Activated B cell treated with CpG ODN at 0.5 μM for 24 hours (primary cell): ENCODE measurements at regions not wholly inside any gene's neighbourhood (a gene's known extent, or its start where the extent isn't known, plus 50 kb on each side); places are given as distances from the start of the nearest gene placed in this dataset.

Experiments
- ATAC-seq: fragments of 200-7000 bp; cut with Tn5 transposase; one replicate; pipeline ENCODE4 v1.10.0; 2021; ENCODE audit warnings: low read depth, mild to moderate bottlenecking, moderate library complexity
- CTCF ChIA-PET: fragments of 350-600 bp; sonication (Branson Sonifier 250); formaldehyde crosslinking; loops from one replicate; lab custom pipeline; 2021; ENCODE audit warnings: antibody characterized with exemption; lab: Charles Lee
- POLR2A ChIA-PET: fragments of 350-600 bp; sonication (Branson Sonifier 250); formaldehyde crosslinking; loops from one replicate; lab custom pipeline; 2021; ENCODE audit warnings: antibody characterized with exemption; lab: Charles Lee
- DNase-seq: peaks from one replicate; pipeline ENCODE4 v3.0.0; 2022
- H3K27ac Mint-ChIP-seq: one replicate; pipeline ENCODE4 v1.8.0; 2020; ENCODE audit warnings: mixed read lengths
- H3K27me3 Mint-ChIP-seq: one replicate; pipeline ENCODE4 v1.8.0; 2021; ENCODE audit warnings: mixed read lengths
- H3K36me3 Mint-ChIP-seq: one replicate; pipeline ENCODE4 v1.8.0; 2021; ENCODE audit warnings: low read depth, mixed read lengths
- H3K4me1 Mint-ChIP-seq: one replicate; pipeline ENCODE4 v1.8.0; 2021; ENCODE audit warnings: mixed read lengths
- H3K4me3 Mint-ChIP-seq: one replicate; pipeline ENCODE4 v1.8.0; 2020; ENCODE audit warnings: mild to moderate bottlenecking, mixed read lengths
- H3K9me3 Mint-ChIP-seq: one replicate; pipeline ENCODE4 v1.8.0; 2020; ENCODE audit warnings: mixed read lengths
- CTCF ChIP-seq: fragments of 200-600 bp; IDR thresholded peaks from one replicate; pipeline ENCODE4 v1.8.0; 2022; ENCODE audit warnings: antibody characterized with exemption, mild to moderate bottlenecking
- intact Hi-C: fragments of 100-400 bp; cut with micrococcal nuclease; formaldehyde crosslinking; loops from one replicate; pipeline ENCODE4 v1.15.1; 2024

GRCh38 chr11:105206633-105207032, 67.1 kb upstream of the CARD18 start:
- H3K4me3 Mint-ChIP-seq = no peak overlapping the region

GRCh38 chr11:105204636-105205035, 65.1 kb upstream of the CARD18 start:
- intact Hi-C loops = no loop called here
- Mint-ChIP-seq H3K4me3 (no peak overlapping the region), H3K4me1 (peaks cover 5% of the 10 kb centered on the region), H3K9me3 (no peaks in the 10 kb centered on the region), H3K27ac (no peak overlapping the region), H3K27me3 (no peaks in the 10 kb centered on the region), H3K36me3 (no peaks in the 10 kb centered on the region)
- POLR2A ChIA-PET = no interaction called here
- DNase-seq = no peak
- ATAC-seq = no peak
- TF ChIP-seq CTCF = no peak
- CTCF ChIA-PET = no interaction called here

More at GRCh38 chr11:105206633-105207032, 67.1 kb upstream of the CARD18 start:
- Mint-ChIP-seq H3K4me1 (peaks cover 5% of the 10 kb centered on the region), H3K27me3 (no peaks in the 10 kb centered on the region), H3K9me3 (no peaks in the 10 kb centered on the region), H3K27ac (no peak overlapping the region), H3K36me3 (no peaks in the 10 kb centered on the region)
- no peak for TF ChIP-seq CTCF
- intact Hi-C loops = no loop called here
- DNase-seq (no peak), ATAC-seq (no peak)
- ChIA-PET CTCF (no interaction called here), POLR2A (no interaction called here)

GRCh38 chr11:105203569-105204240, 64.1 kb upstream of the CARD18 start:
- TF ChIP-seq CTCF = no peak
- DNase-seq (no peak), ATAC-seq (no peak)
- Mint-ChIP-seq H3K27me3 (no peaks in the 10 kb centered on the region), H3K4me3 (no peak overlapping the region), H3K36me3 (no peaks in the 10 kb centered on the region), H3K9me3 (no peaks in the 10 kb centered on the region), H3K27ac (no peak overlapping the region), H3K4me1 (peaks cover 5% of the 10 kb centered on the region)
- ChIA-PET CTCF (no interaction called here), POLR2A (no interaction called here)
- intact Hi-C loops = no loop called here

- Mint-ChIP-seq H3K27ac (no peak overlapping the region), H3K4me3 (no peak overlapping the region), H3K27me3 (no peaks in the 10 kb centered on the region), H3K36me3 (no peaks in the 10 kb centered on the region), H3K4me1 (peaks cover 2% of the 10 kb centered on the region), H3K9me3 (no peaks in the 10 kb centered on the region)
- ChIA-PET CTCF (no interaction called here), POLR2A (no interaction called here)
- no peak for DNase-seq
- TF ChIP-seq CTCF = no peak
- no peak for ATAC-seq
- intact Hi-C loops = no loop called here
Observed at GRCh38 chr11:105202844-105203548, 63.4 kb upstream of the CARD18 start.

- Mint-ChIP-seq H3K4me1 (no peaks in the 10 kb centered on the region), H3K27me3 (no peaks in the 10 kb centered on the region), H3K36me3 (no peaks in the 10 kb centered on the region), H3K27ac (no peak overlapping the region), H3K9me3 (no peaks in the 10 kb centered on the region), H3K4me3 (no peak overlapping the region)
- no peak for ATAC-seq
- no peak for TF ChIP-seq CTCF
- CTCF ChIA-PET = no interaction called here
- POLR2A ChIA-PET = no interaction called here
- DNase-seq = no peak
- intact Hi-C loops = no loop called here
Observed at GRCh38 chr11:105202422-105202821, 62.9 kb upstream of the CARD18 start.
